Upper lobe of left lung (tissue), 4 donors: ENCODE measurements at regions not wholly inside any gene's neighbourhood (a gene's known extent, or its start where the extent isn't known, plus 50 kb on each side); places are given as distances from the start of the nearest gene placed in this dataset.

ENCODE experiments used
- CTCF ChIP-seq, 6 experiments: fragments of 450-650 bp in 4 of 6; fragments of 200-600 bp in 2 of 6; sonication (generic) in 2 of 6; IDR thresholded peaks; one replicate each; pipeline ENCODE4 v1.5.1; 2016 to 2019; ENCODE audit warnings: antibody characterized with exemption in 6 of 6
- POLR2A ChIP-seq, 4 donors: fragments of 450-650 bp; IDR thresholded peaks; one replicate each; pipeline ENCODE4 v1.5.1; 2016 to 2017; ENCODE audit warnings: antibody characterized with exemption in 4 of 4, mild to moderate bottlenecking in 2 of 4
- POLR2AphosphoS5 ChIP-seq, 2 donors: sonication (generic); formaldehyde crosslinking; IDR thresholded peaks; one replicate each; pipeline ENCODE4 v1.5.1; 2017; ENCODE audit warnings: antibody characterized with exemption in 2 of 2

- TF ChIP-seq POLR2A (IDR thresholded peaks at IDR 0.05) (no peak), CTCF (IDR thresholded peaks at IDR 0.05) (no peak), POLR2AphosphoS5 (IDR thresholded peaks at IDR 0.05) (no peak)
Observed at GRCh38 chr3:182501856-182502255, 291.4 kb upstream of the ATP11B start.
